ENCODE measurements at regions not wholly inside any gene's neighbourhood (a gene's known extent, or its start where the extent isn't known, plus 50 kb on each side); places are given as distances from the start of the nearest gene placed in this dataset.

DNA sequence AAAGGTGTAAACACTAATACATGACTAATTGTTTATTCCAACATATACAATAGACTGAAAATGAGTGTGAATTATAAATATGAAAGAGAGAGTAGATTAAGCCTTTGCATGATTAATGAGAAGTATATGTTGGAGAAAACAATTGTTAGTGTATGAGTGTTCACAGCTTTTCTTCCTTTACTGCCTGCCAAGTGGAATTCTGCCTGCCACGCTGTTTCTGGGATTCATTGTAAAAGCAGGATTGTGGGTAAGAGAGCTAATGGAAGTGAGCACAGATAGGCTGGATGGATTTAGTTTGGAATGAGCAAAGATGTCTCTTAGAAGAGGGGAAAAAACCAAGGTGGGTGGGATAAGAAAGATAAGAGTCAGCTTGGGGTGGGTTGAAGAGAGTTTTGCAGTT lies 129.6 kb upstream of the NMUR2 start:
- Histone ChIP-seq H3K4me3 (ENCODE audit: extremely low read depth in 1 of 4, insufficient read depth in 2 of 4, low read depth in 3 of 4, low read length in 4 of 4) (no peak overlapping the region), H3K79me1 (ENCODE audit: low read depth, low read length) (no peaks in the 10 kb centered on the region), H4K20me1 (replicated peaks in 1 of 2; ENCODE audit: control insufficient read depth in 1 of 2, insufficient read depth in 2 of 2, low read length in 2 of 2) (no peaks in the 10 kb centered on the region), H3K23me2 (ENCODE audit: low read depth, low read length) (no peaks in the 10 kb centered on the region), H4K91ac (replicated peaks; ENCODE audit: insufficient read length, low read length) (no peak overlapping the region), H2BK12ac (ENCODE audit: low read depth, low read length) (no peak overlapping the region), H3K56ac (replicated peaks; ENCODE audit: insufficient read length, low read depth, low read length) (no peak overlapping the region), H3K4me1 (replicated peaks in 1 of 4; ENCODE audit: control insufficient read depth in 3 of 4, insufficient read depth in 4 of 4, low read length in 3 of 4) (peaks cover 0 to 2% (median under 1%) of the 10 kb centered on the region in 4 experiments; a peak in 3 of 7 replicates), H3K14ac (ENCODE audit: insufficient read length) (no peak overlapping the region), H3K4ac (replicated peaks; ENCODE audit: insufficient read length, low read depth, low read length) (no peak overlapping the region), H2AK5ac (ENCODE audit: low read depth, low read length) (no peak overlapping the region), H4K5ac (ENCODE audit: insufficient read length, low read depth, low read length) (no peak overlapping the region), H3K27ac (ENCODE audit: low read depth, low read length) (no peak overlapping the region), H2BK20ac (ENCODE audit: low read length) (no peak overlapping the region), H3K9ac (replicated peaks in 1 of 4; ENCODE audit: extremely low read depth in 1 of 4, low read depth in 3 of 4, low read length in 3 of 4) (no peak overlapping the region), H3K18ac (ENCODE audit: extremely low read depth, low read length) (no peak overlapping the region), H3K4me2 (ENCODE audit: insufficient read depth in 1 of 2, low read depth in 2 of 2, low read length in 2 of 2) (no peak overlapping the region), H3K23ac (ENCODE audit: insufficient read length) (no peak overlapping the region), H3K9me3 (ENCODE audit: insufficient read depth in 2 of 2, low read depth in 1 of 2, low read length in 1 of 2) (no peaks in the 10 kb centered on the region), H2BK15ac (ENCODE audit: low read length) (no peak overlapping the region), H2BK120ac (replicated peaks; ENCODE audit: low read depth, low read length) (no peak overlapping the region), H2AFZ (ENCODE audit: low read length) (no peak overlapping the region), H4K8ac (ENCODE audit: extremely low read depth, insufficient read depth, low read length) (no peak overlapping the region), H3K36me3 (ENCODE audit: control insufficient read depth in 2 of 4, insufficient read depth in 4 of 4, low read length in 3 of 4) (no peaks in the 10 kb centered on the region), H3K27me3 (replicated peaks in 1 of 4; ENCODE audit: control insufficient read depth in 3 of 4, extremely low read depth in 1 of 4, insufficient read depth in 3 of 4, low read length in 3 of 4) (no peaks in the 10 kb centered on the region), H3K79me2 (ENCODE audit: control insufficient read depth in 1 of 2, insufficient read depth in 2 of 2, low read length in 2 of 2) (no peaks in the 10 kb centered on the region), H2BK5ac (ENCODE audit: low read depth, low read length) (no peak overlapping the region)
- WGBS, 2 experiments (ENCODE audit: extremely low coverage in 1 of 2, insufficient coverage in 1 of 2, insufficient read length in 1 of 2, insufficient replicate concordance in 2 of 2, low coverage in 1 of 2, low lambda C conversion rate in 2 of 2, missing lambda C conversion rate in 1 of 2) = 94% methylated on average over 1 of the region's 1 CpG; no CpG with 5 or more reads in 1 of the 2 experiments
- POLR2A ChIA-PET (ENCODE audit: partially characterized antibody) = no interaction called here
- CTCF ChIA-PET (ENCODE audit: partially characterized antibody) = interaction anchor here (1.0 to 4.3 kb wide), 3 partner anchors 9 to 1431 kb away, joined by 3 to 30 read pairs (median 4); no protein-coding TSS in a partner anchor
- no peak for TF ChIP-seq PHF8 (conservative IDR thresholded peaks at IDR 0.05; ENCODE audit: low read depth, low read length)
- no peak for TF ChIP-seq TEAD4 (IDR thresholded peaks at IDR 0.05; ENCODE audit: low read depth, low read length)
- no peak for TF ChIP-seq POLR2AphosphoS5 (IDR thresholded peaks at IDR 0.05; ENCODE audit: low read depth, low read length)
- TF ChIP-seq GTF2F1 (IDR thresholded peaks at IDR 0.05; ENCODE audit: borderline replicate concordance, low read depth, low read length) = no peak
- no peak for FAIRE-seq
- DNase-seq (ENCODE audit: low read depth in 1 of 2, low spot score in 2 of 2) = no peak
